ENCODE measurements at regions not wholly inside any gene's neighbourhood (a gene's known extent, or its start where the extent isn't known, plus 50 kb on each side); places are given as distances from the start of the nearest gene placed in this dataset.

DNA sequence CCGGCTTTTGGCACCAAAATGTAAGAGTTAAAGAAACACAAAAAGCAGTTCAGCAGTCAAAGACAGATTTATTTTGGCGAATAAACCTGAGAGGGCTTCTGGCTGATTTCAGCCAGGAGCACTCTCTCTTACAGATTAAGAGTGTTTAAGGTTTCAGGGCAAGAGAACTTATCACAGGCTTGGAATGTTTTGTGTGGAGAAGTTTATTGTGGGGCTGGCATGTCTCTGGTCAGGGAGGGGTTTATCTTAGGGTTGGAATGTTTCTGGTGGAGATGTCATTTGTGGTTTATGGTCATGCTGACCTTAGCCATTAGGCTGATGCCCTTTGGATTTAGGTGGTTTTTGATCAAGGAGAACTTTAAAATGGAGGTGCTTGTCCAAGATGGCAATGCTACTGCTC is 622.3 kb upstream of the PTPRD start:
- Histone ChIP-seq H3K36me3 (no peaks in the 10 kb centered on the region), H3K4me3 (no peak overlapping the region), H3K27ac (no peak overlapping the region), H3K27me3 (no peaks in the 10 kb centered on the region), H3K9me3 (no peaks in the 10 kb centered on the region), H3K4me1 (no peaks in the 10 kb centered on the region)
- DNase-seq: no peak
- no peak for TF ChIP-seq POLR2A (IDR thresholded peaks at IDR 0.05)
- TF ChIP-seq, protein P1, sequence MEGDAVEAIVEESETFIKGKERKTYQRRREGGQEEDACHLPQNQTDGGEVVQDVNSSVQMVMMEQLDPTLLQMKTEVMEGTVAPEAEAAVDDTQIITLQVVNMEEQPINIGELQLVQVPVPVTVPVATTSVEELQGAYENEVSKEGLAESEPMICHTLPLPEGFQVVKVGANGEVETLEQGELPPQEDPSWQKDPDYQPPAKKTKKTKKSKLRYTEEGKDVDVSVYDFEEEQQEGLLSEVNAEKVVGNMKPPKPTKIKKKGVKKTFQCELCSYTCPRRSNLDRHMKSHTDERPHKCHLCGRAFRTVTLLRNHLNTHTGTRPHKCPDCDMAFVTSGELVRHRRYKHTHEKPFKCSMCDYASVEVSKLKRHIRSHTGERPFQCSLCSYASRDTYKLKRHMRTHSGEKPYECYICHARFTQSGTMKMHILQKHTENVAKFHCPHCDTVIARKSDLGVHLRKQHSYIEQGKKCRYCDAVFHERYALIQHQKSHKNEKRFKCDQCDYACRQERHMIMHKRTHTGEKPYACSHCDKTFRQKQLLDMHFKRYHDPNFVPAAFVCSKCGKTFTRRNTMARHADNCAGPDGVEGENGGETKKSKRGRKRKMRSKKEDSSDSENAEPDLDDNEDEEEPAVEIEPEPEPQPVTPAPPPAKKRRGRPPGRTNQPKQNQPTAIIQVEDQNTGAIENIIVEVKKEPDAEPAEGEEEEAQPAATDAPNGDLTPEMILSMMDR (IDR thresholded peaks at IDR 0.05): no peak

DNA sequence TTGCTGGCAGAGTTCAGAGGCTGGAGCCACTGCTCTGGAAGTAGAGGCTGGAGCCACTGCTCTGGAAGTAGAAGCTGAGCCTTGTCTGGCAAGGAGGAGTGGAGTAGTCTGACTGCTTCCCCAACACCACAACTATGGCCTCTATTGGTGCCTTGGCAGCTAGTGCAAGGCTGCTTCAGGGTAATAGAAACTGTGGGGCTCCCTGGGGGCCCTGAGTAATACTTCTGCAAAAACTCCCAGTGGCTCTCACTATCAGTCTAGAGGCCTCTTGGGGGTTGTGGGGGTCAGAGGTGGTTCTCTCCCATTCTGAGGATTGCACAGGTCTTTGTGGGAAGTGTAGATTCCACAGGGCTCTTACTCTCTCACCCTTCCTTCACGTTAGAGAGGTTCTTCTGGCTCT is 629.0 kb upstream of the PTPRD start:
- H3K27me3 ChIP-seq: no peaks in the 10 kb centered on the region
- no peak overlapping the region for H3K4me3 ChIP-seq
- H3K9me3 ChIP-seq: no peaks in the 10 kb centered on the region
- no peaks in the 10 kb centered on the region for H3K4me1 ChIP-seq
- TF ChIP-seq POLR2A (IDR thresholded peaks at IDR 0.05): no peak
- TF ChIP-seq, protein P1 (IDR thresholded peaks at IDR 0.05): no peak
- no peak for DNase-seq
- no peaks in the 10 kb centered on the region for H3K36me3 ChIP-seq
- H3K27ac ChIP-seq: no peak overlapping the region

DNA sequence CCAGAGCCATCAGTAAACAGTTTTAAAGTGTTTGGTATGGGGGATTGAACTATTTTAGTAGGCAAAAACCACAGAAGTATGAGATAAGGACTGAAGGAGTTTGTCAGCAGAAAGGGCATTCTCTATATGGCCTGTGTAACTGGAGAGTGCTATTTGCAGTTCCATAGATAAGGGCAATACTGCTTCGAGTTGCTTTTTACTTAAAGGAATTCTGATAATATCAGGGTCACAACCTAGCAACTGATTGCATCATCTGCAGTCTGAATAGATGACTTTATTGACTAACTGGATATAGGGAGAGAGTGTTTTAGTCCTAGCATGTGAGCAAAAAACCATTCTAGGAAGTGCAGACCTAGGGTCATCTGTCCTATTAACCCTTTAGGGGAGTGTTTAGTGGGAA is 645.2 kb upstream of the PTPRD start:
- H3K27ac ChIP-seq: no peak overlapping the region
- no peak for DNase-seq
- no peaks in the 10 kb centered on the region for H3K4me1 ChIP-seq
- TF ChIP-seq, protein P1 (IDR thresholded peaks at IDR 0.05): no peak
- TF ChIP-seq POLR2A (IDR thresholded peaks at IDR 0.05): no peak
- no peaks in the 10 kb centered on the region for H3K27me3 ChIP-seq
- no peaks in the 10 kb centered on the region for H3K9me3 ChIP-seq
- no peak overlapping the region for H3K4me3 ChIP-seq
- no peaks in the 10 kb centered on the region for H3K36me3 ChIP-seq

DNA sequence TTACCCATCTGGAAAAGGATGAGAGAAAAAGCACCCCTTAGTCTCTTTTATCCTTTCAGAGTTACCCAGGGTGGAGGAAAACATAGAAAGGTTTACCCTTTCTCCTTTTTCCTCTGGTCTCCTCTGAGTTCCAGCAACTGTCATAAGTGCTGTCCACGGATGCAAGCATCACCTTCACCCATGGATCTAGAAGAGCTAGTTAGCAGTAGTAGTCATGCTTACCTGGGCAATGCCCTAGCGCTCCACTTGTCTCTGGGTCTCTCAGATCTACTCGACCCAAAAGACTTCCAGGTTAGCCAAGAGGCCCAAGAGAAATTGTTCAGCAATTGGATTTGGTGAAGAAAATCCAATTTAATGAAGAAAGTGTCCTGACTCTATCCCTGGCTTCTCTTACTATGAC is 656.2 kb upstream of the PTPRD start:
- Histone ChIP-seq H3K27me3 (no peaks in the 10 kb centered on the region), H3K36me3 (no peaks in the 10 kb centered on the region), H3K4me1 (no peaks in the 10 kb centered on the region), H3K4me3 (no peak overlapping the region), H3K9me3 (no peaks in the 10 kb centered on the region), H3K27ac (no peak overlapping the region)
- no peak for DNase-seq
- no peak for TF ChIP-seq POLR2A (IDR thresholded peaks at IDR 0.05)
- TF ChIP-seq, protein P1 (IDR thresholded peaks at IDR 0.05): no peak

DNA sequence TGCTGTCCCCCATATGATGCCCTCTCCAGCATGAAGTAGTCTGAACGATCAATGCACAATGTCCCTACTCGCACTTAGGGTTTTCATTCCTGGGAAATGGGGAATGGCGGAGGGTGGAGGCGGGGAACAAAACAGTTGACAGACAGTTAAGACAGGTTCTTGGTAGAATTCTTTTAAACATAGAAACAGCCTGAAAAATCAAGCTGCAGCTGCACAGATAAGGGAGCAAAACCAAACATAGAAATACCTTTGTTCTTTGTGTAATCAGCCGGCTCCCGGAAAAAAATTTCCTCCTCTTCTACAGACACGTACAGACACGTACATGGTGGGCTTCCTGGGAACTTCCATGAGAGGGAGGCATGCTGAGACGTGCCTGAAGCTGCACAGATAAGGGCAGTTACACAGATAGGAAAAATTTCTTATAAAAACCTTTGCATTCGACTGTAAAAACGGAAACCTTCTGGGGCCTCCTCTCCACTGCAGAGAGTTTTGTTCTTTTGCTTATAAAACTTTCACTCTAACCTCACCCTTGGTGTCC is 662.4 kb upstream of the PTPRD start:
- TF ChIP-seq, protein P1 (IDR thresholded peaks at IDR 0.05): no peak
- TF ChIP-seq POLR2A (IDR thresholded peaks at IDR 0.05): no peak
- Histone ChIP-seq H3K4me1 (no peaks in the 10 kb centered on the region), H3K4me3 (no peak overlapping the region), H3K27ac (no peak overlapping the region), H3K9me3 (no peaks in the 10 kb centered on the region), H3K36me3 (no peaks in the 10 kb centered on the region), H3K27me3 (no peaks in the 10 kb centered on the region)
- no peak for DNase-seq

DNA sequence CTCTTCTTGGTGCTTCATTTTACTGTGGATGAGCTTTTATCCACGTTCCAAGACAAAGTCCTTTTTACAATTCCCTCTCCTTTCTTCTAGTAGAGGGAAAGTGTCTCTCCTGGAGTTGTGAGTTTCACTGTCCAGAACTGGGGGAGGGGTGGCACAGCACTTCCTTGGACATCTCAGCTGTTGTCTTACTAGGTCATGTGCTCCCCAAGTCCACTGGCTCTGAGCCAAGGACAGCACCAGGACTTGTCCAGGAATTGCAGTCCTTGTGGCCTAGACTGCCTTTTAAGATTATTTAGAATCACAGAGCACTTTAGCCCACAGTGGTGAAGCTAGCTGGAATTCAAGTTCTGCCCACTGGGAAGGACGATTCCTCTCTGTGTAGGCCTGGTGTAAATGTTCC is 700.2 kb upstream of the PTPRD start:
- Histone ChIP-seq H3K4me3 (no peak overlapping the region), H3K27me3 (no peaks in the 10 kb centered on the region), H3K9me3 (no peaks in the 10 kb centered on the region), H3K4me1 (no peaks in the 10 kb centered on the region), H3K27ac (no peak overlapping the region), H3K36me3 (no peaks in the 10 kb centered on the region)
- DNase-seq: no peak
- TF ChIP-seq, protein P1 (IDR thresholded peaks at IDR 0.05): no peak
- TF ChIP-seq POLR2A (IDR thresholded peaks at IDR 0.05): no peak
